WTC11 (cell line): ENCODE measurements at regions not wholly inside any gene's neighbourhood (a gene's known extent, or its start where the extent isn't known, plus 50 kb on each side); places are given as distances from the start of the nearest gene placed in this dataset.

ENCODE experiments used
- ATAC-seq: fragments of 200-7000 bp; cut with Tn5 transposase; 2 replicates; pipeline ENCODE4 v1.10.0; 2021; ENCODE audit warnings: mild to moderate bottlenecking, moderate library complexity
- CTCF ChIA-PET: fragments of 300-600 bp; sonication (Branson Sonifier 250); formaldehyde crosslinking; loops from one replicate; lab custom pipeline; 2021; ENCODE audit warnings: antibody characterized with exemption; lab: Charles Lee
- POLR2A ChIA-PET: fragments of 350-600 bp; sonication (Branson Sonifier 250); formaldehyde crosslinking; loops from one replicate; lab custom pipeline; 2021; ENCODE audit warnings: antibody characterized with exemption; lab: Charles Lee
- DNase-seq: peaks from one replicate; pipeline ENCODE4 v3.0.0; 2021; ENCODE audit warnings: low spot score
- H3K27ac Mint-ChIP-seq: 2 replicates; pipeline ENCODE4 v1.8.0; 2021; ENCODE audit warnings: mixed read lengths
- H3K27me3 Mint-ChIP-seq: 2 replicates; pipeline ENCODE4 v1.8.0; 2021; ENCODE audit warnings: low read depth, mild to moderate bottlenecking, moderate library complexity, mixed read lengths
- H3K36me3 Mint-ChIP-seq: 2 replicates; pipeline ENCODE4 v1.8.0; 2021; ENCODE audit warnings: mixed read lengths
- H3K4me1 Mint-ChIP-seq: 2 replicates; pipeline ENCODE4 v1.8.0; 2022; ENCODE audit warnings: mixed read lengths
- H3K4me3 Mint-ChIP-seq: 2 replicates; pipeline ENCODE4 v1.8.0; 2021; ENCODE audit warnings: mild to moderate bottlenecking, moderate library complexity, mixed read lengths
- H3K9me3 Mint-ChIP-seq: 2 replicates; pipeline ENCODE4 v1.8.0; 2021; ENCODE audit warnings: mixed read lengths
- ARID4B ChIP-seq: sonication (generic); formaldehyde crosslinking; IDR thresholded peaks from 2 replicates; pipeline ENCODE4 v1.8.0; 2023; ENCODE audit warnings: missing genetic modification reagents, mild to moderate bottlenecking, borderline replicate concordance
- CDX4 ChIP-seq: fragments of 250-450 bp; sonication (Bioruptor Pico); IDR thresholded peaks from 2 replicates; pipeline ENCODE4 v1.9.0; 2021; ENCODE audit warnings: moderate library complexity, mild to moderate bottlenecking, inconsistent platforms, borderline replicate concordance
- CREM ChIP-seq: sonication (generic); formaldehyde crosslinking; IDR thresholded peaks from 2 replicates; pipeline ENCODE4 v1.8.1; 2022; ENCODE audit warnings: mild to moderate bottlenecking, missing genetic modification reagents, moderate library complexity
- FOXK1 ChIP-seq: sonication (generic); formaldehyde crosslinking; IDR thresholded peaks from 2 replicates; pipeline ENCODE4 v1.8.0; 2022; ENCODE audit warnings: mild to moderate bottlenecking, moderate library complexity, missing genetic modification reagents
- GRHL2 ChIP-seq: fragments of 250-450 bp; sonication (Bioruptor Pico); IDR thresholded peaks from 2 replicates; pipeline ENCODE4 v1.8.0; 2022; ENCODE audit warnings: mild to moderate bottlenecking, moderate library complexity; ENCODE audit not compliant: insufficient replicate concordance, severe bottlenecking
- GTF2I ChIP-seq: fragments of 250-450 bp; sonication (Bioruptor Pico); conservative IDR thresholded peaks from 2 replicates; pipeline ENCODE4 v1.4.0; 2021; ENCODE audit warnings: mild to moderate bottlenecking
- IRF1 ChIP-seq: sonication (generic); formaldehyde crosslinking; IDR thresholded peaks from 2 replicates; pipeline ENCODE4 v1.8.0; 2023; ENCODE audit warnings: missing genetic modification reagents
- MYBL2 ChIP-seq: sonication (generic); formaldehyde crosslinking; IDR thresholded peaks from 2 replicates; pipeline ENCODE4 v1.8.1; 2023; ENCODE audit warnings: mild to moderate bottlenecking, moderate library complexity, missing genetic modification reagents
- NR2C2 ChIP-seq: sonication (generic); formaldehyde crosslinking; IDR thresholded peaks from 2 replicates; pipeline ENCODE4 v1.8.0; 2022; ENCODE audit warnings: mild to moderate bottlenecking, missing genetic modification reagents
- SOX15 ChIP-seq: fragments of 250-450 bp; sonication (Bioruptor Pico); IDR thresholded peaks from 2 replicates; pipeline ENCODE4 v1.9.0; 2021; ENCODE audit warnings: mild to moderate bottlenecking
- SP1 ChIP-seq: sonication (generic); formaldehyde crosslinking; conservative IDR thresholded peaks from 2 replicates; pipeline ENCODE4 v1.8.1; 2022; ENCODE audit warnings: missing genetic modification reagents
- TEAD1 ChIP-seq: sonication (generic); formaldehyde crosslinking; IDR thresholded peaks from 2 replicates; pipeline ENCODE4 v1.8.0; 2022; ENCODE audit warnings: mild to moderate bottlenecking, missing genetic modification reagents
- TEAD4 ChIP-seq: sonication (generic); formaldehyde crosslinking; IDR thresholded peaks from 2 replicates; pipeline ENCODE4 v1.8.0; 2022; ENCODE audit warnings: mild to moderate bottlenecking, missing genetic modification reagents
- ZNF232 ChIP-seq: sonication (generic); formaldehyde crosslinking; IDR thresholded peaks from 2 replicates; pipeline ENCODE4 v1.8.0; 2022; ENCODE audit warnings: mild to moderate bottlenecking, missing genetic modification reagents
- ZNF263 ChIP-seq: sonication (generic); formaldehyde crosslinking; IDR thresholded peaks from 2 replicates; pipeline ENCODE4 v1.8.1; 2022; ENCODE audit warnings: low read depth, mild to moderate bottlenecking, moderate library complexity, missing genetic modification reagents
- ZNF532 ChIP-seq: fragments of 250-450 bp; sonication (Bioruptor Pico); IDR thresholded peaks from 2 replicates; pipeline ENCODE4 v1.9.0; 2021; ENCODE audit warnings: mild to moderate bottlenecking, borderline replicate concordance
- TF ChIP-seq, protein P1 (sequence below): fragments of 250-450 bp; sonication (Bioruptor Pico); conservative IDR thresholded peaks from 2 replicates; pipeline ENCODE4 v1.9.0; 2021; ENCODE audit warnings: mild to moderate bottlenecking
- TF ChIP-seq, protein P2 (sequence below): sonication (generic); formaldehyde crosslinking; IDR thresholded peaks from 2 replicates; pipeline ENCODE4 v1.8.1; 2023; ENCODE audit warnings: mild to moderate bottlenecking, missing genetic modification reagents, moderate library complexity
- TF ChIP-seq, protein P3 (sequence below): fragments of 250-450 bp; sonication (Bioruptor Pico); IDR thresholded peaks from 2 replicates; pipeline ENCODE4 v1.9.0; 2021; ENCODE audit warnings: mild to moderate bottlenecking
- TF ChIP-seq, protein P4 (sequence below): sonication (generic); formaldehyde crosslinking; conservative IDR thresholded peaks from 2 replicates; pipeline ENCODE4 v1.8.1; 2022; ENCODE audit warnings: mild to moderate bottlenecking, missing genetic modification reagents

- TF ChIP-seq ZNF532, result no peak
- TF ChIP-seq TEAD1 (CRISPR knock-in tag), result no peak
- TF ChIP-seq MYBL2 (CRISPR knock-in tag), result no peak
These were observed 90.4 kb upstream of the AJAP1 start (continued) for GRCh38 chr1:4564051-4564450.

- Mint-ChIP-seq H3K4me3 (no peak overlapping the region), H3K27me3 (peaks cover 9% of the 10 kb centered on the region), H3K9me3 (peaks cover 86% of the 10 kb centered on the region), H3K4me1 (no peaks in the 10 kb centered on the region), H3K27ac (no peak overlapping the region)
- no peak for ATAC-seq
- CTCF ChIA-PET, result no interaction called here
- POLR2A ChIA-PET, result no interaction called here
- TF ChIP-seq GRHL2 (no peak), GTF2I (no peak), ARID4B (no peak), TEAD4 (CRISPR knock-in tag) (no peak), CREM (no peak)
- TF ChIP-seq, protein P1, sequence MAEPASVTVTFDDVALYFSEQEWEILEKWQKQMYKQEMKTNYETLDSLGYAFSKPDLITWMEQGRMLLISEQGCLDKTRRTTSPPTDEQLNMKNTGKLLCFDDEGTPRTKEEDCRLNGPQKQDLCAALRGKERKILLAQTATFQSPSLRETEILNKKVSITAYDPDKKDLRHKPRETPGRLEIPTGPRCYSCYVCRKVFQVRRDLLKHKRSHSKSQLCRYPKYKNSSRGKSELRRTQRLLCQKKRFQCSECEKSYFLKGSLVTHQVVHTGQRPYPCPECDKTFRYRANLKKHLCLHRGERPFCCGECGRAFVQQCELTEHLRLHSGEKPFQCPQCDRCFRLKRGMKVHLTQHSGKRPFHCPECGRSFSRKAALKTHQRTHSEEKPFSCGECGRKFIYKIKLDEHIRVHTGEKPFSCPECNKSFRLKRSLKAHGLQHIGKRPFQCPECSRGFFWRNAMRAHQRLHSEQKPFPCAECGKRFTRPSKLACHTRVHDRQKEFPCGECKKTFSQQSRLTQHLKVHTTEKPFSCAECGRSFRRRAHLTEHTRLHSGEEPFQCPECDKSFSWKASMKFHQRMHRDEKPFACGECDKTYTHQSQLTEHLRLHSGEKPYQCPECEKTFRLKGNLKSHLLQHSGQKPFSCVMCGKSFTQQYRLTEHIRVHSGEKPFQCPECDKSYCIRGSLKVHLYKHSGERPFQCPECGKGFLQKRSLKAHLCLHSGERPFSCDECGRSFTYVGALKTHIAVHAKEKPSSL (CRISPR knock-in tag), result no peak
- TF ChIP-seq, protein P2, sequence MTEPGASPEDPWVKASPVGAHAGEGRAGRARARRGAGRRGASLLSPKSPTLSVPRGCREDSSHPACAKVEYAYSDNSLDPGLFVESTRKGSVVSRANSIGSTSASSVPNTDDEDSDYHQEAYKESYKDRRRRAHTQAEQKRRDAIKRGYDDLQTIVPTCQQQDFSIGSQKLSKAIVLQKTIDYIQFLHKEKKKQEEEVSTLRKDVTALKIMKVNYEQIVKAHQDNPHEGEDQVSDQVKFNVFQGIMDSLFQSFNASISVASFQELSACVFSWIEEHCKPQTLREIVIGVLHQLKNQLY (CRISPR knock-in tag), result no peak
- TF ChIP-seq, all 79 proteins: peak for 0
- no peak for DNase-seq
- peaks cover 80% of the 10 kb centered on the region for H3K36me3 Mint-ChIP-seq
These were observed 89.2 kb upstream of the AJAP1 start for GRCh38 chr1:4565166-4565565.

DNA sequence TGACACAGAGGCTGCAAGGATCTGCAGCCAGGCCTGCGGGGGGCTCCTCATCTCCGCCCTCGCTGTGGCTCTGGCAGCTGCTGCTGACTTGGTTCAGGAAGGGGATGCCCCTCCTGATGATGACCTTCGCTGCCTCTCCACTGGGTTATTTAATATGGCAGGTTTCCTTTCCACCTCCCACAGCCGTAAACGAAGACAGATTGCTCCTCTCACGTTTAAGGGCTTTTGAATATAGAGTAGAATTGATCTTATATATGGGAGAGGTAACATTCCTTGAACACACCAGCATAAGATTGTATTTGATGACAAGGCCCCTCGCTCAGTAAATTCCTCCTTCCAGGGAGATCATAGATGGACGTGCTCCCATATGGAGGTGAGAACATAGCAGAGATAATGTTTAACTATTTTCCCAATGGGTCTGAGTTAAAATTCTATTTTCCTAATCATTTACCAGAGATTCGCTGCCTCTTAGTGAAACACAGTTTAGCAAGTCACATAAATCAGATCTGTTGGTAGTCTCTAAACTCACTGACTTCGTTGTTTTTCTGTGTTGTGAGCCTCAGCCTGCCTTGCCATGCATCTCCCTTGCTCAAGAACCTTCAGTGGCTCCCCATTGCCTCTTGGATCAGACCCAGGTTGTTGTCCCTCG is 88.5 kb upstream of the AJAP1 start:
- POLR2A ChIA-PET, result no interaction called here
- Mint-ChIP-seq H3K9me3 (peaks cover 84% of the 10 kb centered on the region), H3K27me3 (peaks cover 12% of the 10 kb centered on the region), H3K4me1 (no peaks in the 10 kb centered on the region), H3K27ac (no peak overlapping the region), H3K4me3 (no peak overlapping the region), H3K36me3 (peaks cover 79% of the 10 kb centered on the region)
- CTCF ChIA-PET, result no interaction called here
- DNase-seq (no peak), ATAC-seq (no peak)
- TF ChIP-seq SOX15 (CRISPR knock-in tag), result no peak
- no peak for TF ChIP-seq ZNF232 (CRISPR knock-in tag)
- no peak for TF ChIP-seq FOXK1 (CRISPR knock-in tag)
- TF ChIP-seq IRF1 (CRISPR knock-in tag), result no peak
- no peak for TF ChIP-seq MYBL2 (CRISPR knock-in tag)
- TF ChIP-seq, protein P3, sequence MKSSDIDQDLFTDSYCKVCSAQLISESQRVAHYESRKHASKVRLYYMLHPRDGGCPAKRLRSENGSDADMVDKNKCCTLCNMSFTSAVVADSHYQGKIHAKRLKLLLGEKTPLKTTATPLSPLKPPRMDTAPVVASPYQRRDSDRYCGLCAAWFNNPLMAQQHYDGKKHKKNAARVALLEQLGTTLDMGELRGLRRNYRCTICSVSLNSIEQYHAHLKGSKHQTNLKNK (CRISPR knock-in tag), result no peak
- TF ChIP-seq GRHL2, result no peak
- no peak for TF ChIP-seq ZNF263
- TF ChIP-seq, protein P4, sequence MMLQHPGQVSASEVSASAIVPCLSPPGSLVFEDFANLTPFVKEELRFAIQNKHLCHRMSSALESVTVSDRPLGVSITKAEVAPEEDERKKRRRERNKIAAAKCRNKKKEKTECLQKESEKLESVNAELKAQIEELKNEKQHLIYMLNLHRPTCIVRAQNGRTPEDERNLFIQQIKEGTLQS (CRISPR knock-in tag), result no peak
- TF ChIP-seq SP1, result no peak
- TF ChIP-seq NR2C2 (CRISPR knock-in tag), result no peak
- TF ChIP-seq CDX4 (CRISPR knock-in tag), result no peak
